ENCODE measurements at regions not wholly inside any gene's neighbourhood (a gene's known extent, or its start where the extent isn't known, plus 50 kb on each side); places are given as distances from the start of the nearest gene placed in this dataset.

DNA sequence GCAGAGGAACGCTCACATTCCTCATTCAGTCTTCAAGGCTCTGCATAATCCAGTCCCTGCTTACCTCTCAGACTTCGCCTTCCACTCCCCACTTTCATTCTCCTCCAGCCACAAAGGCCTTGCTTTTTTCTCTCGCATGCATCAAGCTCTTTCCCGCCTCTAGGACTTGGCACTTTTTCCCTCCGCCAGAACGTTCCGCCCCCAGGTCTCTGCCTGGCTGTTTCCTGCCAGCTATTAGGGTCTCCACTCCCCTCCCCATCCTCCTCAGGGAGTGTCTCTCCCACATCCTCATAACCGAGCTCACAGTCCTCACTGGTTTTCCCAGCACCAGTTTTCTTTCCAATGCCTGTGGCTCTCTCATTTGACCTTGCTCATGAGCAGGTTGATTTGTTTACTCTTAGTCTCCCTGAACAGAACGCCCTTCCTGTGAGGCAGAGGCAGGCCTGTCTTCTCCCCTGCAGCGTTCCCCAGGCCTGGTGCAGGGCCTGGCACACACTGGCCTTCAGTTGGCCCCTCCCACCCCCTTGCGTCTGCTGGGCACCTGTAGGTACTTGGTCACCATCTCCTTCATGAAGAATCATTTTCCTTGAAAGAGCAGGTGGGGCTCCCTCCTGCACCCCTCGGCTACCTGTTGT, 75.2 kb downstream of the RTL6 start:
- TF ChIP-seq CTCF (optimal IDR thresholded peaks at IDR 0.05 in 1 of 3, IDR thresholded peaks at IDR 0.05 in 1 of 3, conservative IDR thresholded peaks at IDR 0.05 in 1 of 3; ENCODE audit: extremely low read depth in 1 of 3, insufficient read depth in 2 of 3, low read length in 3 of 3) (no peak), EZH2 (IDR thresholded peaks at IDR 0.05; ENCODE audit: low read length) (no peak)
